ENCODE measurements at regions not wholly inside any gene's neighbourhood (a gene's known extent, or its start where the extent isn't known, plus 50 kb on each side); places are given as distances from the start of the nearest gene placed in this dataset.

GRCh38 chr20:61128701-61129269, 123.3 kb upstream of the CDH4 start:
- H3K4me3 ChIP-seq (ENCODE audit: insufficient read depth, low read depth, low read length), result no peak overlapping the region
- H3K36me3 ChIP-seq (ENCODE audit: control insufficient read depth, insufficient read depth, low read length), result no peaks in the 10 kb centered on the region
- no peak overlapping the region for H3K27ac ChIP-seq (ENCODE audit: insufficient read depth, low read depth, low read length, poor library complexity, severe bottlenecking)
- 86 to 88% methylated on average over 14 of the region's 14 CpGs for WGBS, 2 experiments
- H3K4me1 ChIP-seq (ENCODE audit: control insufficient read depth, insufficient read depth, low read length), result peaks cover 11% of the 10 kb centered on the region
- no peaks in the 10 kb centered on the region for H3K9me3 ChIP-seq (ENCODE audit: control insufficient read depth, low read length)
- no peaks in the 10 kb centered on the region for H3K27me3 ChIP-seq (ENCODE audit: control insufficient read depth, insufficient read depth, low read length, poor library complexity, severe bottlenecking)

- H3K27me3 ChIP-seq (ENCODE audit: control insufficient read depth, insufficient read depth, low read length, poor library complexity, severe bottlenecking), result no peaks in the 10 kb centered on the region
- H3K36me3 ChIP-seq (ENCODE audit: control insufficient read depth, insufficient read depth, low read length), result no peaks in the 10 kb centered on the region
- H3K4me3 ChIP-seq (ENCODE audit: insufficient read depth, low read depth, low read length), result no peak overlapping the region
- H3K27ac ChIP-seq (ENCODE audit: insufficient read depth, low read depth, low read length, poor library complexity, severe bottlenecking), result no peak overlapping the region
- 75 to 80% methylated on average over 12 of the region's 12 CpGs for WGBS, 2 experiments
- H3K4me1 ChIP-seq (ENCODE audit: control insufficient read depth, insufficient read depth, low read length), result peaks cover 16% of the 10 kb centered on the region
- no peaks in the 10 kb centered on the region for H3K9me3 ChIP-seq (ENCODE audit: control insufficient read depth, low read length)
Measured at GRCh38 chr20:61129311-61129710, 122.8 kb upstream of the CDH4 start.

GRCh38 chr20:61130156-61130555, 121.9 kb upstream of the CDH4 start:
- Histone ChIP-seq H3K9me3 (ENCODE audit: control insufficient read depth, low read length) (no peaks in the 10 kb centered on the region), H3K36me3 (ENCODE audit: control insufficient read depth, insufficient read depth, low read length) (no peaks in the 10 kb centered on the region), H3K4me3 (ENCODE audit: insufficient read depth, low read depth, low read length) (no peak overlapping the region), H3K4me1 (ENCODE audit: control insufficient read depth, insufficient read depth, low read length) (peaks cover 25% of the 10 kb centered on the region), H3K27me3 (ENCODE audit: control insufficient read depth, insufficient read depth, low read length, poor library complexity, severe bottlenecking) (no peaks in the 10 kb centered on the region), H3K27ac (ENCODE audit: insufficient read depth, low read depth, low read length, poor library complexity, severe bottlenecking) (no peak overlapping the region)
- WGBS, 2 experiments, result 97% methylated on average over 7 of the region's 7 CpGs

- Histone ChIP-seq H3K4me3 (ENCODE audit: insufficient read depth, low read depth, low read length) (no peak overlapping the region), H3K4me1 (ENCODE audit: control insufficient read depth, insufficient read depth, low read length) (peaks cover 38% of the 10 kb centered on the region), H3K9me3 (ENCODE audit: control insufficient read depth, low read length) (no peaks in the 10 kb centered on the region), H3K36me3 (ENCODE audit: control insufficient read depth, insufficient read depth, low read length) (no peaks in the 10 kb centered on the region), H3K27ac (ENCODE audit: insufficient read depth, low read depth, low read length, poor library complexity, severe bottlenecking) (no peak overlapping the region), H3K27me3 (ENCODE audit: control insufficient read depth, insufficient read depth, low read length, poor library complexity, severe bottlenecking) (no peaks in the 10 kb centered on the region)
- WGBS, 2 experiments, result 89 to 95% methylated on average over 9 of the region's 9 CpGs
Measured at GRCh38 chr20:61131944-61132343, 120.1 kb upstream of the CDH4 start.

- Histone ChIP-seq H3K9me3 (ENCODE audit: control insufficient read depth, low read length) (no peaks in the 10 kb centered on the region), H3K4me1 (ENCODE audit: control insufficient read depth, insufficient read depth, low read length) (peaks cover 47% of the 10 kb centered on the region), H3K36me3 (ENCODE audit: control insufficient read depth, insufficient read depth, low read length) (no peaks in the 10 kb centered on the region), H3K27me3 (ENCODE audit: control insufficient read depth, insufficient read depth, low read length, poor library complexity, severe bottlenecking) (no peaks in the 10 kb centered on the region), H3K27ac (ENCODE audit: insufficient read depth, low read depth, low read length, poor library complexity, severe bottlenecking) (no peak overlapping the region), H3K4me3 (ENCODE audit: insufficient read depth, low read depth, low read length) (no peak overlapping the region)
- 93% methylated on average over 6 of the region's 6 CpGs for WGBS, 2 experiments
Measured at GRCh38 chr20:61133611-61134010, 118.5 kb upstream of the CDH4 start.

GRCh38 chr20:61134296-61135030, 117.6 kb upstream of the CDH4 start:
- Histone ChIP-seq H3K36me3 (ENCODE audit: control insufficient read depth, insufficient read depth, low read length) (no peaks in the 10 kb centered on the region), H3K4me1 (ENCODE audit: control insufficient read depth, insufficient read depth, low read length) (peaks cover 52% of the 10 kb centered on the region), H3K27me3 (ENCODE audit: control insufficient read depth, insufficient read depth, low read length, poor library complexity, severe bottlenecking) (no peaks in the 10 kb centered on the region), H3K27ac (ENCODE audit: insufficient read depth, low read depth, low read length, poor library complexity, severe bottlenecking) (peak overlapping the region; percentile 27), H3K4me3 (ENCODE audit: insufficient read depth, low read depth, low read length) (no peak overlapping the region), H3K9me3 (ENCODE audit: control insufficient read depth, low read length) (no peaks in the 10 kb centered on the region)
- WGBS, 2 experiments, result 70 to 78% methylated on average over 9 of the region's 9 CpGs

- Histone ChIP-seq H3K36me3 (ENCODE audit: control insufficient read depth, insufficient read depth, low read length) (no peaks in the 10 kb centered on the region), H3K27me3 (ENCODE audit: control insufficient read depth, insufficient read depth, low read length, poor library complexity, severe bottlenecking) (no peaks in the 10 kb centered on the region), H3K4me3 (ENCODE audit: insufficient read depth, low read depth, low read length) (no peak overlapping the region), H3K4me1 (ENCODE audit: control insufficient read depth, insufficient read depth, low read length) (peaks cover 56% of the 10 kb centered on the region), H3K9me3 (ENCODE audit: control insufficient read depth, low read length) (no peaks in the 10 kb centered on the region), H3K27ac (ENCODE audit: insufficient read depth, low read depth, low read length, poor library complexity, severe bottlenecking) (peak overlapping the region; percentile 69)
- 88 to 89% methylated on average over 11 of the region's 11 CpGs for WGBS, 2 experiments
Measured at GRCh38 chr20:61135266-61135665, 116.8 kb upstream of the CDH4 start.

- H3K4me1 ChIP-seq (ENCODE audit: control insufficient read depth, insufficient read depth, low read length), result peaks cover 56% of the 10 kb centered on the region
- no peaks in the 10 kb centered on the region for H3K27me3 ChIP-seq (ENCODE audit: control insufficient read depth, insufficient read depth, low read length, poor library complexity, severe bottlenecking)
- no peaks in the 10 kb centered on the region for H3K9me3 ChIP-seq (ENCODE audit: control insufficient read depth, low read length)
- WGBS, 2 experiments, result 40 to 48% methylated on average over 15 of the region's 15 CpGs
- no peaks in the 10 kb centered on the region for H3K36me3 ChIP-seq (ENCODE audit: control insufficient read depth, insufficient read depth, low read length)
- no peak overlapping the region for H3K4me3 ChIP-seq (ENCODE audit: insufficient read depth, low read depth, low read length)
- no peak overlapping the region for H3K27ac ChIP-seq (ENCODE audit: insufficient read depth, low read depth, low read length, poor library complexity, severe bottlenecking)
Measured at GRCh38 chr20:61135968-61136367, 116.1 kb upstream of the CDH4 start.

- peaks cover 49% of the 10 kb centered on the region for H3K4me1 ChIP-seq (ENCODE audit: control insufficient read depth, insufficient read depth, low read length)
- 89% methylated on average over 5 of the region's 5 CpGs for WGBS, 2 experiments
- no peaks in the 10 kb centered on the region for H3K27me3 ChIP-seq (ENCODE audit: control insufficient read depth, insufficient read depth, low read length, poor library complexity, severe bottlenecking)
Measured at GRCh38 chr20:61138566-61138965, 113.5 kb upstream of the CDH4 start.

GRCh38 chr20:61139031-61139430, 113.0 kb upstream of the CDH4 start:
- Histone ChIP-seq H3K4me3 (ENCODE audit: insufficient read depth, low read depth, low read length) (no peak overlapping the region), H3K27me3 (ENCODE audit: control insufficient read depth, insufficient read depth, low read length, poor library complexity, severe bottlenecking) (no peaks in the 10 kb centered on the region), H3K4me1 (ENCODE audit: control insufficient read depth, insufficient read depth, low read length) (peaks cover 47% of the 10 kb centered on the region), H3K27ac (ENCODE audit: insufficient read depth, low read depth, low read length, poor library complexity, severe bottlenecking) (no peak overlapping the region), H3K36me3 (ENCODE audit: control insufficient read depth, insufficient read depth, low read length) (no peaks in the 10 kb centered on the region), H3K9me3 (ENCODE audit: control insufficient read depth, low read length) (no peaks in the 10 kb centered on the region)
- WGBS, 2 experiments, result 88 to 96% methylated on average over 3 to 4 of the region's 4 CpGs

More at GRCh38 chr20:61138566-61138965, 113.5 kb upstream of the CDH4 start:
- no peak overlapping the region for H3K4me3 ChIP-seq (ENCODE audit: insufficient read depth, low read depth, low read length)
- H3K9me3 ChIP-seq (ENCODE audit: control insufficient read depth, low read length), result no peaks in the 10 kb centered on the region
- H3K36me3 ChIP-seq (ENCODE audit: control insufficient read depth, insufficient read depth, low read length), result no peaks in the 10 kb centered on the region
- H3K27ac ChIP-seq (ENCODE audit: insufficient read depth, low read depth, low read length, poor library complexity, severe bottlenecking), result no peak overlapping the region
